BLaER1 treated with 17β-estradiol and CSF1 and Interleukin-3, amounts not matched to agents 10 nM and 100 nM (cell line): ENCODE measurements at regions not wholly inside any gene's neighbourhood (a gene's known extent, or its start where the extent isn't known, plus 50 kb on each side); places are given as distances from the start of the nearest gene placed in this dataset.

Source experiments
- H3K27ac ChIP-seq, 11 experiments: shearing (Covaris generic); formaldehyde crosslinking; 2 replicates each; pipeline ENCODE4 v1.8.1; 2022
- H3K27me3 ChIP-seq, 11 experiments: shearing (Covaris generic); formaldehyde crosslinking; 2 replicates each; pipeline ENCODE4 v1.8.1; 2022
- H3K36me3 ChIP-seq, 11 experiments: shearing (Covaris generic); formaldehyde crosslinking; 2 replicates each; pipeline ENCODE4 v1.8.1; 2022
- H3K4me1 ChIP-seq, 10 experiments: shearing (Covaris generic); formaldehyde crosslinking; 2 replicates each; pipeline ENCODE4 v1.8.1; 2022
- H3K4me2 ChIP-seq, 11 experiments: shearing (Covaris generic); formaldehyde crosslinking; 2 replicates each; pipeline ENCODE4 v1.8.1; 2022
- H3K4me3 ChIP-seq, 10 experiments: shearing (Covaris generic); formaldehyde crosslinking; 2 replicates each; pipeline ENCODE4 v1.8.1; 2022
- H3K9ac ChIP-seq, 11 experiments: shearing (Covaris generic); formaldehyde crosslinking; 2 replicates each; pipeline ENCODE4 v1.8.1; 2022
- H3K9me3 ChIP-seq, 11 experiments: shearing (Covaris generic); formaldehyde crosslinking; replicated peaks in 1 of 11; 2 replicates each; pipeline ENCODE4 v1.8.1; 2022
- H4K20me1 ChIP-seq, 11 experiments: shearing (Covaris generic); formaldehyde crosslinking; 2 replicates each; pipeline ENCODE4 v1.8.1; 2022
- Cebpa-rat ChIP-seq, 11 experiments: shearing (Covaris generic); IDR thresholded peaks; 2 replicates each; pipeline ENCODE4 v1.8.1; 2022

DNA sequence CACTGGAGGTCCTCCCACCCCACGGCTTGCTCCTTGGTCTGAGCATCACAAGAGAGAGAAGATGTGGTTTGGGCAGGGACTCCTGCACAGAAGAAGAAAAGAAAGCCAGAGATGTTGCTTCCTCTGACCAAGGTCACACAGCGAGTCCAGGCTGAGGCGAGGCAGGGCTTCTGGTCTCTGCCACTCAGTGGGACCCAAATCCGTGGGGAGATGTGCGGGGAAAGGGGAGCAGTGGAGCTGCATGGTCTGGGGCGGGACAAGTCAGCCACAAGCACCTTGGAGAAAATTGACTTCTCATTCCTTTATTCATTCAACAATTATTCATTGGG lies 150.9 kb downstream of the C9orf50 start:
- peaks cover 64 to 96% (median 89%) of the 10 kb centered on the region in 10 experiments for H3K4me1 ChIP-seq

DNA sequence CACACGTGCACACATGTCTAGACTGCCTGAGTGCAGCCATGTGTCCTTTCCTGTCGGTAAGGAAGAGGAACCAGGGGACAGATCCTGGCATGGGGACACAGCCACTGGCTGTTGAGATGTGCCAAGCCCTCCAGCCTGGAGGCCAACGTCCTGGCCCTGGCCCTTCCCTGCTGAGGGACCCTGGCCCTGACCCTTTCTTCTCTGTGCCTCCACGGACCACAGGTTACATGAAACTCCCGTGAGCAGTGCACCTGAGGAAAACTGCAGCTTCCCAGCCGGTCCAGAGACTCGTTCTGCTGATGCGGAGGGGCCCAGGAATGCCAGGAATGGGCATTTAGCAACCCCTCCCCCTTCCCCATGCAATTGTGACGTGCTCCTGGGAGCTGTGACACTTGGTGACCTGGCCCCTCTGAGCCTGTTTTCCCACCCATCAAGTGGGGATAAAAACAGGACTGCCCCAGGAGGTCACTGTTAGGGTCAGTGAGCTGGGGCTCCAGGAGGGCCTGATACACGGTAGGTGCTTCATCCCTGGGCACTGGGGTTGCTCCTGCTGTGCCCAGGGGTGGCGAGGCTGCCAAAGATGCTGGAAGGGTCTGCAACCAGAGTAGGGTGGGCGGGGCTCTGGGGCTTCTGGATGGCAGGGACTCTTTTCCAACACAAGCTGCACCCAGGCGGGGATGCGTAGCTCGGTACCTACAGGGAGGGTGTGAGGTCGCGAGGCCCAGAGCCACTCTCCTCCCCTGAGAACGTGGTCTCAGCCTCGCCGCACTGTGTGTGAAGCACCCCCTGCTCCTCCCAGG lies 151.5 kb downstream of the C9orf50 start:
- H3K4me2 ChIP-seq, result peak overlapping the region; percentile 36 to 87 (median 56)
- no peaks in the 10 kb centered on the region for H4K20me1 ChIP-seq
- H3K4me1 ChIP-seq, result peaks cover 65 to 96% (median 90%) of the 10 kb centered on the region in 10 experiments
- H3K27me3 ChIP-seq, result no peaks in the 10 kb centered on the region
- H3K9ac ChIP-seq, result no peak overlapping the region; a peak in 1 of 22 replicates
- H3K36me3 ChIP-seq, result no peaks in the 10 kb centered on the region
- H3K4me3 ChIP-seq, result no peak overlapping the region
- TF ChIP-seq Cebpa-rat (IDR thresholded peaks at IDR 0.05), result no peak
- peak overlapping the region in 1 of 11 experiments; percentile 13; a peak in 1 of 22 replicates for H3K27ac ChIP-seq
- H3K9me3 ChIP-seq, result peaks cover 0 to 2% (median under 1%) of the 10 kb centered on the region in 11 experiments; a peak in 10 of 22 replicates

More for the DNA sequence above, 150.9 kb downstream of the C9orf50 start:
- no peak for TF ChIP-seq Cebpa-rat (IDR thresholded peaks at IDR 0.05)
- Histone ChIP-seq H3K36me3 (no peaks in the 10 kb centered on the region), H3K27me3 (no peaks in the 10 kb centered on the region), H3K9me3 (peaks cover 2 to 8% (median 7%) of the 10 kb centered on the region in 11 experiments; a peak in 21 of 22 replicates), H3K27ac (peak overlapping the region in 2 of 11 experiments; percentile 13 to 42; a peak in 1 of 22 replicates), H3K4me2 (peak overlapping the region; percentile 36 to 87 (median 56); a peak in 21 of 22 replicates), H3K9ac (no peak overlapping the region; a peak in 1 of 22 replicates), H4K20me1 (no peaks in the 10 kb centered on the region), H3K4me3 (no peak overlapping the region)

DNA sequence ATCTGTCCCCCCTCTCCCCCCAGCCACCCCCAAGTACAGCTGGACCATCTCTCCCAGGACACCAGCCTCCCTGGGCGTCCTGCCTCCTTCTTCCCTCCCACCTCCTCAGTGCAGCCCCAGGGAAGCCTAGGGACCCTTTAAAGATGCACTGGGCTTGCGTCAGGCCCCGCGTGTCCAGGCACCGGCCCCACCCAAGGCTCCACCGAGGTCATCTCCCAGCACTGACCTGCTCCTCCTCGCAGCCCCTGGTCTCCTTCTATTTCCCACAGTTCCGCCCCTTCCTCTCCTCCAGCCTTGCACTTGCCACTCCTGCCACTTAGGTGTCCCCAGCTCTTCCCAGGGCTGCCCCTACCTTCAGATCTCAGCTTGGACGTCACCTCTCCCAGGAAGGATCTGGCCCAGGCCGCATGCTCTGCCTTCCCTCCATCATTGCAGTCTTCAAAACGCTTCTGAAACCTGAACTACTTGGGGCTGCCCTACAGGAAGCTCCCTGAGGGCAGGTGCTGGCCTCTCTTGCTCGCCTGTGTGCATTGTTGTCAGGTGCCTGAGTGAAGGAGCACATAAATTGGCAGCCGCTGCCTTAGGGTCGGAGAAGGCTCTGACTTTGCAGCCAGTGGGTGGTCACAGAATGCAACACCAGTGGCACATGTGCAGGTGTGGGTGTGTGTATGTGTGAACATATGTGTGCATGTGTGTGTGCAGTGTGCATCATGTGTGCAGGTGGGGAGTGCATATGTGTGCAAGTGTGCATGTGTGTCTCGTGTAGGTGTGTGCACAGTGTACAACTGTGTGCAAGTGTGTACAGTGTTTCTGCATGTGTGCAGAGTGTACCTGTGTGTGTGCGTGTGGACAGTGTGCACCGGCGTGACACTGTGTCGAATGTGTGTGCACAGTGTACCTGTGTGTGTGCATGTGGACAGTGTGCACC lies 152.9 kb downstream of the C9orf50 start:
- Histone ChIP-seq H3K36me3 (no peaks in the 10 kb centered on the region), H3K4me2 (peak overlapping the region; percentile 32 to 93 (median 80); a peak in 20 of 22 replicates), H3K4me3 (no peak overlapping the region), H3K27ac (peak overlapping the region in 1 of 11 experiments; percentile 35; a peak in 2 of 22 replicates), H3K4me1 (peaks cover 63 to 93% (median 84%) of the 10 kb centered on the region in 10 experiments), H3K9me3 (no peaks in the 10 kb centered on the region), H3K9ac (peak overlapping the region in 3 of 11 experiments; percentile 41 to 59 (median 44); a peak in 4 of 22 replicates), H3K27me3 (no peaks in the 10 kb centered on the region), H4K20me1 (no peaks in the 10 kb centered on the region)
- no peak for TF ChIP-seq Cebpa-rat (IDR thresholded peaks at IDR 0.05)

DNA sequence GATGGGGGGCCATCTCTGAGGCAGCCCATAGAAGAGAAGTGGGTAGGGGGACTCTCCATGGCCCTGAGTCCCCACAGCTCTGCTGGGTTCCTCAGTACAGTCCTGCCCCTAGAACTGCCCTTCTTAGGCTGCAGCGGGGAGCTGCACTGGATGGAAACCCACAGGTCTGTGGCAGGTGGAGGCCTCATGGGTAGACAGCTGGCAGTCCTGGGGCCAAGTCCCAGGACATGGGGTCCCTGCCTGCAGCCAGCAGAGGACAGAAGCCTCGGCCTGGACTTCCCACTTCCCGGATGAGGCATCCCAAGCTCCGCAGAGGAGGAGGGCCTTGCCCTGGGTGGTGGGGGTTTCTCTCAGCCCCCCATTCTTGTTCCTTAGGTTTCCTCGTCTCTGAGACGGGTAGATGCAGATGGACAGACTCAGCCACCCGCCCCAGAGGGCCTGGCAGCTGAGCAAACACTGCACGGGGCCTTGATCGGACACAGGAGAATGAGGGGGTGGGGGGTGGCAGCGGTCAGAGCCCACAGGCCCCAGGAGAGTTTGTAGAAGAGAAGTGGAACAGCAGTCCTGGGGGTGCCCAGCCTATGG lies 153.8 kb downstream of the C9orf50 start:
- H3K27ac ChIP-seq, result peak overlapping the region in 7 of 11 experiments; percentile 6 to 48 (median 28); a peak in 10 of 22 replicates
- TF ChIP-seq Cebpa-rat (IDR thresholded peaks at IDR 0.05), result no peak

DNA sequence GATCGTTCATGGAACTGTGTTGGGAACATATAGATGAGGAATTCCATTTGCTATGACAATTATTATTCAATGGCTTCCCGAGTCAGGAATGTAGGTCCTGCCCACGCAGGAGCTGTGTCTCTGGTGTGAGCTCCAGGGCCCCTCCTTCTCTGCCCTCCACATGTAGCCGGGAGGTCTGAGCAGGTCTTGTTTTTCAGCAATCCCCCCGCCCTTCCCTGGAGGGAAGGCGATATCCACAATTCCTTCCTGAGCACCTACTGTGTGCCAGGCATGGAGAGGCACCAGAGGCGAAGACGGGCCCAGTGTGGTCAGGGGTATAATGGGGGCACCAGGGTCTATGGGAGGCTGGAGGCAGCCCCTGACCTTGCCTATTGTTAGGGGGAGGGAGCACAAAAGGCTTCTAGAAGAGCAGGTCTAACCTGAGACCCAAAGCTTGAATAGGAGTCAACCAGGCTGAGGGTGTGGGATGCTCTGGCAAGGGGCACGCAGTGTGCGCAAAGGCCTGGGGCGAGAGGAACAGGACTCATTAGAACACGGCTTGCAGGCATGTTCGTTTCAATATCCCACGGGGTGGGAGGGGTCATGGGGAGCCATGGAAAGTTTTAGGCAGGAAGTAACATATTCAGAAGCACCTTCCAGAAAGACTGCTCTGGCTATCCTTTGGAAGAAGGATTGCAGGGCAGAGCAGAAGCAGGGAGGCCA lies 154.9 kb downstream of the C9orf50 start:
- Histone ChIP-seq H3K9me3 (no peaks in the 10 kb centered on the region), H3K27ac (no peak overlapping the region), H3K4me1 (peaks cover 70 to 91% (median 86%) of the 10 kb centered on the region in 10 experiments), H4K20me1 (no peaks in the 10 kb centered on the region), H3K4me3 (no peak overlapping the region), H3K36me3 (no peaks in the 10 kb centered on the region), H3K9ac (0 out of 22 replicates have a peak overlapping the region, but pooled peaks of 1 of the 11 experiments have one; percentile 41), H3K4me2 (peak overlapping the region; percentile 60 to 93 (median 80); a peak in 20 of 22 replicates), H3K27me3 (no peaks in the 10 kb centered on the region)
- no peak for TF ChIP-seq Cebpa-rat (IDR thresholded peaks at IDR 0.05)

More for the DNA sequence above, 153.8 kb downstream of the C9orf50 start:
- Histone ChIP-seq H3K9me3 (no peaks in the 10 kb centered on the region), H3K4me1 (peaks cover 61 to 91% (median 82%) of the 10 kb centered on the region in 10 experiments), H4K20me1 (no peaks in the 10 kb centered on the region), H3K27me3 (no peaks in the 10 kb centered on the region), H3K36me3 (no peaks in the 10 kb centered on the region), H3K4me3 (no peak overlapping the region), H3K9ac (peak overlapping the region in 9 of 11 experiments; percentile 4 to 63 (median 44); a peak in 14 of 22 replicates), H3K4me2 (peak overlapping the region; percentile 60 to 93 (median 80))

DNA sequence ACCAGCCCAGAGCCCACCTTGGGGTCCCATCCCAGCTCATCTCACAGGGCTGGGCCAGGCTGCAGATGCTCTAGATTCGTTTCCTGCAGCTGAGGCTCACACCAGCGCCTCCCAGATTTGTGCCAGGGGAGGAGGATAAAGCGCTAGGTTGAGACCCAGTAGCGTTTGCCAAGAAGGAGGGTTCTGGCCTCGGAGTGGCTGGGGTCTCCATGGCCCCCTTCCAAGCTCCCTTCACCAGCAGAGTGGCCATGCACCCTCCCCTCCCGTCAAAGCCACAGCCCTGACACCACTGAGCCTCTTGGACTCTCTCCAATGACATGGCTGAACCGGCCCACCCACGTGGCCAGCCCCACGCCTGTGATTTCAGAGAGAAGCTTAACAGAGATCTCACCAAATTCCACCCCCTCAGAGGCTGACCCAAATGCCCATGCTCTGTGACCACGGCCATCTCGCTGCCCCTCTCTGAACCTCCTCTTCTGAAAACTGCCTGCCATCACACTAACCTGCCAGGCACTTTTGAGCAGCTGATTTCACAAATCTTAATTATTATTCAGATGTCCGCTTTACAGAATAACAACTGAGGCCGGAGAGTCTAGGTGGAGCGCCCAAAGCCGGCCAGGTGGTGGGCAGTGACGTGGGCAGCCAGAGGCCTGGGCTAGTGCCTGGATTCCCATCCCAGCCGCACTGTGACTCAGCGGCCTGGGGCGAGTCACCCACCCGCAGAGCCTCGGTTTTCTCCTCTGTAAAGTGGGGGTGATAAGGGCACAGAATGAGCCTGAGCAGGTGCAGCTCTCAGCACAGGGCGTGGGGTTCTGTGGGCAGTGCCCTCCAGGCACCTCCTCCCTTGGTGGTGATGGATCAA lies 155.7 kb downstream of the C9orf50 start:
- Histone ChIP-seq H3K9me3 (no peaks in the 10 kb centered on the region), H3K4me1 (peaks cover 67 to 90% (median 84%) of the 10 kb centered on the region in 10 experiments)

DNA sequence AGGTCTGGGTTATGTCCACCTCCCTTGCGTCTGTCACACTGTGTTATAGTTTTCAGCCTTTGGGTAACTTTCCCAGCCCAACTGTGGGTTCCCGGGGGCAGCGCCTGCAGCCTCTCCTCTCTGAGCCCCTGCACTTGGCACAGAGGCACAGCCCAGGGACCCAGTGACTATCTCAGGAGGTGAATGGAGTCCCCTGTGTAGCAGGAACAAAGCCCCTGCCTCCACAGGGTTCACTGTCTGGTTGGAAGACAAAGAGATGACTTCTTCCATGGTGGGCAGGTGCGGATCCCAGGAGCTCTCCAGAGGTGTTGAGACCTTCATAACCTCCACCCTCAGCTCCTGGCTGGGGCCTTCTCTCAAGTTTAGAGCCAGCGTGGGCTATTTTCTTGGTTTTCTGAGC lies 156.9 kb downstream of the C9orf50 start:
- Histone ChIP-seq H3K9me3 (no peaks in the 10 kb centered on the region), H3K4me3 (no peak overlapping the region), H4K20me1 (no peaks in the 10 kb centered on the region), H3K9ac (no peak overlapping the region), H3K4me2 (peak overlapping the region in 5 of 11 experiments; percentile 10 to 34 (median 12); a peak in 5 of 22 replicates), H3K27ac (no peak overlapping the region), H3K4me1 (peaks cover 72 to 89% (median 84%) of the 10 kb centered on the region in 10 experiments), H3K27me3 (no peaks in the 10 kb centered on the region), H3K36me3 (no peaks in the 10 kb centered on the region)
- TF ChIP-seq Cebpa-rat (IDR thresholded peaks at IDR 0.05), result no peak

More for the DNA sequence above, 155.7 kb downstream of the C9orf50 start:
- no peak overlapping the region for H3K4me3 ChIP-seq
- peak overlapping the region; percentile 40 to 93 (median 66) for H3K4me2 ChIP-seq
- no peak for TF ChIP-seq Cebpa-rat (IDR thresholded peaks at IDR 0.05)
- H3K27ac ChIP-seq, result no peak overlapping the region
- 0 out of 22 replicates have a peak overlapping the region, but pooled peaks of 2 of the 11 experiments have one; percentile 19 to 32 for H3K9ac ChIP-seq
- H3K36me3 ChIP-seq, result no peaks in the 10 kb centered on the region
- no peaks in the 10 kb centered on the region for H3K27me3 ChIP-seq
- no peaks in the 10 kb centered on the region for H4K20me1 ChIP-seq
